ENCODE measurements at regions not wholly inside any gene's neighbourhood (a gene's known extent, or its start where the extent isn't known, plus 50 kb on each side); places are given as distances from the start of the nearest gene placed in this dataset.

DNA sequence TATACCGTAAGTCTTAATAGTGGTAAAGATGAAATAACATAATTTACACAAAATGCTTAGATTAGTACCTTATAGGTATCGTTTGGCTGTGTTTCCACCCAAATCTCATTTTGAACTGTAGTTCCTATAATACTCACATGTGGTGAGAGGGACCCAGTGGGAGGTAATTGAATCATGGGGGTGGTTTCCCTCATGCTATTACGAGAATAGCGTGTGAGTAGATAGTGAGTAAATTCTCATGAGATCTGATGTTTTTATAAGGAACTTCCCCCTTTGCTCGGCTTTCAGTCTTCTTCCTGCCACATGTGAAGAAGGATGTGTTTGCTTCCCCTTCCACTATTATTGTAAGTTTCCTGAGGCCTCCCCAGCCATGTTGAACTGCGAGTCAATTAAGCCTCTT, 426.3 kb upstream of the POT1 start:
- intact Hi-C loops (cut with micrococcal nuclease; ENCODE audit: unreplicated experiment) = no loop called here
- Mint-ChIP-seq H3K27me3 (ENCODE audit: insufficient read depth, unreplicated experiment) (no peaks in the 10 kb centered on the region), H3K36me3 (ENCODE audit: insufficient read depth, unreplicated experiment) (no peaks in the 10 kb centered on the region), H3K9me3 (ENCODE audit: unreplicated experiment) (no peaks in the 10 kb centered on the region), H3K4me3 (ENCODE audit: unreplicated experiment) (no peak overlapping the region), H3K4me1 (ENCODE audit: low read depth, unreplicated experiment) (no peaks in the 10 kb centered on the region), H3K27ac (ENCODE audit: unreplicated experiment) (no peak overlapping the region)
- Histone ChIP-seq H3K36me3 (ENCODE audit: control insufficient read depth, insufficient read depth, low read length) (no peaks in the 10 kb centered on the region), H3K27me3 (replicated peaks; ENCODE audit: control insufficient read depth, insufficient read depth, low read length) (no peaks in the 10 kb centered on the region), H3K9me3 (no peaks in the 10 kb centered on the region; the same call in 1 of the 2 replicates), H3K4me1 (no peaks in the 10 kb centered on the region), H3K4me3 (ENCODE audit: low read depth, low read length) (no peak overlapping the region)
- ChIA-PET CTCF (no interaction called here), POLR2A (no interaction called here)
- DNase-seq = no peak
- no TSS peak for BruUV-seq (replicated peaks)
- TF ChIP-seq, protein P1, sequence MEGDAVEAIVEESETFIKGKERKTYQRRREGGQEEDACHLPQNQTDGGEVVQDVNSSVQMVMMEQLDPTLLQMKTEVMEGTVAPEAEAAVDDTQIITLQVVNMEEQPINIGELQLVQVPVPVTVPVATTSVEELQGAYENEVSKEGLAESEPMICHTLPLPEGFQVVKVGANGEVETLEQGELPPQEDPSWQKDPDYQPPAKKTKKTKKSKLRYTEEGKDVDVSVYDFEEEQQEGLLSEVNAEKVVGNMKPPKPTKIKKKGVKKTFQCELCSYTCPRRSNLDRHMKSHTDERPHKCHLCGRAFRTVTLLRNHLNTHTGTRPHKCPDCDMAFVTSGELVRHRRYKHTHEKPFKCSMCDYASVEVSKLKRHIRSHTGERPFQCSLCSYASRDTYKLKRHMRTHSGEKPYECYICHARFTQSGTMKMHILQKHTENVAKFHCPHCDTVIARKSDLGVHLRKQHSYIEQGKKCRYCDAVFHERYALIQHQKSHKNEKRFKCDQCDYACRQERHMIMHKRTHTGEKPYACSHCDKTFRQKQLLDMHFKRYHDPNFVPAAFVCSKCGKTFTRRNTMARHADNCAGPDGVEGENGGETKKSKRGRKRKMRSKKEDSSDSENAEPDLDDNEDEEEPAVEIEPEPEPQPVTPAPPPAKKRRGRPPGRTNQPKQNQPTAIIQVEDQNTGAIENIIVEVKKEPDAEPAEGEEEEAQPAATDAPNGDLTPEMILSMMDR (IDR thresholded peaks at IDR 0.05; ENCODE audit: insufficient read depth in 1 of 2, low read depth in 1 of 2, low read length in 1 of 2, severe bottlenecking in 1 of 2, unreplicated experiment in 1 of 2) = no peak

DNA sequence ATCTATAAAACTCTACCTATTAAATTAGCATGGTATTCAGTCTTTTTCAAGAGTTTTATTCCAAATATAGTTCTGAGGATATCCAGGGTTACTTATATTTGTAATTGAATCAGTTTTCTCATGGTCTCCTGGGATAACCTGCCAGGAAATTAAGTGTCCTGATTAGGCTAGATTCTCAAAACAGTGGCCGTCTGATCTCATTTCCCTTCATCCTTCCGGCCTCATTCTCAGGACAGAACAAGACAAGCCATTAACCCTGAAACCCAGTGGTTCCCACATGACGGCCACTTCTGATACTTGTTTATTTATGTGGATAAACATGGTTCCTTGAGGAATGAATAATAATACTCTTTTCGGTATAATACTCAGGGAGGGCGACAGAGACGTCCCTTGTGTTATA, 417.6 kb upstream of the POT1 start:
- no peak overlapping the region for H3K27ac Mint-ChIP-seq (ENCODE audit: unreplicated experiment)
- ChIA-PET POLR2A (no interaction called here), CTCF (no interaction called here)
- Histone ChIP-seq H3K9me3 (no peaks in the 10 kb centered on the region), H3K4me1 (no peaks in the 10 kb centered on the region), H3K27me3 (replicated peaks; ENCODE audit: control insufficient read depth, insufficient read depth, low read length) (no peaks in the 10 kb centered on the region), H3K4me3 (ENCODE audit: low read depth, low read length) (no peak overlapping the region), H3K36me3 (ENCODE audit: control insufficient read depth, insufficient read depth, low read length) (no peaks in the 10 kb centered on the region)
- no TSS peak for BruUV-seq (replicated peaks)
- no peaks in the 10 kb centered on the region for H3K9me3 Mint-ChIP-seq (ENCODE audit: unreplicated experiment)
- TF ChIP-seq, protein P1 (IDR thresholded peaks at IDR 0.05; ENCODE audit: insufficient read depth in 1 of 2, low read depth in 1 of 2, low read length in 1 of 2, severe bottlenecking in 1 of 2, unreplicated experiment in 1 of 2) = no peak
- no peaks in the 10 kb centered on the region for H3K4me1 Mint-ChIP-seq (ENCODE audit: low read depth, unreplicated experiment)
- H3K36me3 Mint-ChIP-seq (ENCODE audit: insufficient read depth, unreplicated experiment) = no peaks in the 10 kb centered on the region
- intact Hi-C loops (cut with micrococcal nuclease; ENCODE audit: unreplicated experiment) = no loop called here
- no peak overlapping the region for H3K4me3 Mint-ChIP-seq (ENCODE audit: unreplicated experiment)
- no peak for DNase-seq
- H3K27me3 Mint-ChIP-seq (ENCODE audit: insufficient read depth, unreplicated experiment) = peaks cover 3% of the 10 kb centered on the region

DNA sequence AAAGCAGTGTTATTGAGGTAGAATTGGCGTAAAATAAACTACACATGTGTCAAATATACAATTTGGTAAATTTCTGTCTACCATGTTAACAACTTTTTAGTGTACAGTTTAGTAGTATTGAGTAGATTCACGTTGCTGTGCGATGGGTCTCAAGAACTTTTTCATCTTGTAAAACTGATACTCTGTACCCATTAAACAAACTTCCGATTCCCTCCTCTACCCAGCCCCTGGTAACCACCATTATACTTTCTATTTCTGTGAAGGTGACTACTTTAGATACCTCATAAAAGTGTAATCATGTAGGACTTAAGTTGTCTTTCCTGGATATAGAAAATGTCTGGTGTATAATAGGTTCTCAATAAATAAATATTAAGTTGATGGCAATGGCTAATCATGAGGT, 408.5 kb upstream of the POT1 start:
- BruUV-seq (replicated peaks) = no TSS peak
- no peaks in the 10 kb centered on the region for H3K4me1 Mint-ChIP-seq (ENCODE audit: low read depth, unreplicated experiment)
- H3K27me3 Mint-ChIP-seq (ENCODE audit: insufficient read depth, unreplicated experiment) = no peaks in the 10 kb centered on the region
- no peaks in the 10 kb centered on the region for H3K9me3 Mint-ChIP-seq (ENCODE audit: unreplicated experiment)
- no peak for DNase-seq
- Histone ChIP-seq H3K36me3 (ENCODE audit: control insufficient read depth, insufficient read depth, low read length) (no peaks in the 10 kb centered on the region), H3K27me3 (replicated peaks; ENCODE audit: control insufficient read depth, insufficient read depth, low read length) (no peaks in the 10 kb centered on the region), H3K4me3 (ENCODE audit: low read depth, low read length) (no peak overlapping the region), H3K4me1 (no peaks in the 10 kb centered on the region), H3K9me3 (no peaks in the 10 kb centered on the region)
- TF ChIP-seq, protein P1 (IDR thresholded peaks at IDR 0.05; ENCODE audit: insufficient read depth in 1 of 2, low read depth in 1 of 2, low read length in 1 of 2, severe bottlenecking in 1 of 2, unreplicated experiment in 1 of 2) = no peak
- intact Hi-C loops (cut with micrococcal nuclease; ENCODE audit: unreplicated experiment) = no loop called here
- ChIA-PET CTCF (no interaction called here), POLR2A (no interaction called here)
- no peak overlapping the region for H3K4me3 Mint-ChIP-seq (ENCODE audit: unreplicated experiment)
- H3K36me3 Mint-ChIP-seq (ENCODE audit: insufficient read depth, unreplicated experiment) = no peaks in the 10 kb centered on the region
- no peak overlapping the region for H3K27ac Mint-ChIP-seq (ENCODE audit: unreplicated experiment)

Data from Caco-2 (cell line).